ENCODE measurements at regions not wholly inside any gene's neighbourhood (a gene's known extent, or its start where the extent isn't known, plus 50 kb on each side); places are given as distances from the start of the nearest gene placed in this dataset.

DNA sequence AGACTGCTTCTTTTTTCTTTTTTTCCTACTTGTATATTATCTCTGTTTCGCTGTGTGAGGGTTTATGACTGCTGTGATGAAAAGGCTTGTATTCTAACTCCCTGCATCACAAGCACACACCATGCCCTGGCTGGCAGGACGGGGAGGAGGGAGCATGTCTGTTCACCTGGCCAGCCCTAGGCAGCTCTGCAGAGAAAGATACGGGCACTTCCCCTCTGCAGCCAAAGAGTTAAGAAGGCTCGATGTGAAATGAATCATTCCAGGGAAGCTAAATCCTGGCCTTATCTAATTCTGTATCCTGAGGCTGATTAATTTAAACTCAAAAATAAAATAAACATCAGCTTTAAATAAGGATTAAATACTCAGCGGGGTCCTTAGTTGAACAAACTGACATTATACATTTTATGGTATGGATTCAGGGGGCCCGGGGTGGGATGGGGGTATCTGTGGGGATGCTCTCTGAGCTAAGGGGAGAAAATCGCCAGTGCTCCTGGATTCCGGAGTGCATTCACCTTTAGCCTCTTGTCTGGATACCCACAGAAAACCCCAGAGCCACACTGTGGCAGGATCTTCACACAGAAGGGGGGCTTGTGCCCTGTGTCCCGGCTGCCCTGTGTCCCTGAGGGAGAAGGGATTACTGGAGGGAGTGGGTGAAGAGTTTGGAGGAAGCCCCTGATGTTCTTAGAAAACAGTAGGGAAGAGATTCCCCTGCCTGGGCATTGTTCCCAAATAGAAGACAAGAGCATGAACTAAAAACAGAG, 321.5 kb downstream of the NPHP4 start:
- TF ChIP-seq POLR2AphosphoS5 (IDR thresholded peaks at IDR 0.05) (no peak), RAD21 (conservative IDR thresholded peaks at IDR 0.05) (no peak), EZH2 (IDR thresholded peaks at IDR 0.05; ENCODE audit: borderline replicate concordance, insufficient read depth, low read length, poor library complexity, severe bottlenecking) (no peak), MXI1 (conservative IDR thresholded peaks at IDR 0.05; ENCODE audit: poor library complexity, severe bottlenecking) (no peak), TAF1 (IDR thresholded peaks at IDR 0.05; ENCODE audit: low read depth) (no peak)
- TF ChIP-seq, protein P1, sequence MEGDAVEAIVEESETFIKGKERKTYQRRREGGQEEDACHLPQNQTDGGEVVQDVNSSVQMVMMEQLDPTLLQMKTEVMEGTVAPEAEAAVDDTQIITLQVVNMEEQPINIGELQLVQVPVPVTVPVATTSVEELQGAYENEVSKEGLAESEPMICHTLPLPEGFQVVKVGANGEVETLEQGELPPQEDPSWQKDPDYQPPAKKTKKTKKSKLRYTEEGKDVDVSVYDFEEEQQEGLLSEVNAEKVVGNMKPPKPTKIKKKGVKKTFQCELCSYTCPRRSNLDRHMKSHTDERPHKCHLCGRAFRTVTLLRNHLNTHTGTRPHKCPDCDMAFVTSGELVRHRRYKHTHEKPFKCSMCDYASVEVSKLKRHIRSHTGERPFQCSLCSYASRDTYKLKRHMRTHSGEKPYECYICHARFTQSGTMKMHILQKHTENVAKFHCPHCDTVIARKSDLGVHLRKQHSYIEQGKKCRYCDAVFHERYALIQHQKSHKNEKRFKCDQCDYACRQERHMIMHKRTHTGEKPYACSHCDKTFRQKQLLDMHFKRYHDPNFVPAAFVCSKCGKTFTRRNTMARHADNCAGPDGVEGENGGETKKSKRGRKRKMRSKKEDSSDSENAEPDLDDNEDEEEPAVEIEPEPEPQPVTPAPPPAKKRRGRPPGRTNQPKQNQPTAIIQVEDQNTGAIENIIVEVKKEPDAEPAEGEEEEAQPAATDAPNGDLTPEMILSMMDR (IDR thresholded peaks at IDR 0.05; ENCODE audit: poor library complexity, severe bottlenecking) = no peak
